Spleen (tissue), 11 donors: ENCODE measurements at regions not wholly inside any gene's neighbourhood (a gene's known extent, or its start where the extent isn't known, plus 50 kb on each side); places are given as distances from the start of the nearest gene placed in this dataset.

Experiments used
- DNase-seq: peaks from one replicate; pipeline ENCODE4 v3.0.0-alpha.2; 2020
- H3K27ac ChIP-seq, 8 donors: fragments of 200-600 bp; sonication (generic) in 7 of 8; 1 replicate in 4 of 8; 2 replicates in 4 of 8; pipeline versions ENCODE4 v1.5.0 to v1.8.0; 2016 to 2021; ENCODE audit warnings: inconsistent platforms in 4 of 8, mild to moderate bottlenecking in 4 of 8, moderate library complexity in 1 of 8
- H3K27me3 ChIP-seq, 7 donors: fragments of 200-600 bp; sonication (generic) in 6 of 7; replicated peaks in 1 of 7; 1 replicate in 4 of 7; 2 replicates in 3 of 7; pipeline versions ENCODE4 v1.5.0 to v1.8.0; 2016 to 2021; ENCODE audit warnings: inconsistent platforms in 3 of 7, mild to moderate bottlenecking in 1 of 7
- H3K36me3 ChIP-seq, 6 donors: fragments of 200-600 bp; sonication (generic) in 5 of 6; 1 replicate in 4 of 6; 2 replicates in 2 of 6; pipeline versions ENCODE4 v1.5.0 to v1.8.0; 2016 to 2021; ENCODE audit warnings: inconsistent platforms in 2 of 6
- H3K4me1 ChIP-seq, 6 donors: fragments of 200-600 bp; sonication (generic) in 5 of 6; 1 replicate in 3 of 6; 2 replicates in 3 of 6; pipeline versions ENCODE4 v1.5.0 to v1.8.0; 2016 to 2021; ENCODE audit warnings: inconsistent platforms in 3 of 6
- H3K4me3 ChIP-seq, 8 donors: fragments of 200-600 bp; sonication (generic) in 7 of 8; 1 replicate in 4 of 8; 2 replicates in 4 of 8; pipeline versions ENCODE4 v1.5.0 to v1.8.0; 2016 to 2021; ENCODE audit warnings: inconsistent platforms in 4 of 8, mild to moderate bottlenecking in 4 of 8, moderate library complexity in 2 of 8
- H3K9me3 ChIP-seq, 8 donors: fragments of 200-600 bp; sonication (generic) in 7 of 8; 1 replicate in 4 of 8; 2 replicates in 4 of 8; pipeline versions ENCODE4 v1.5.0 to v1.8.0; 2016 to 2021; ENCODE audit warnings: inconsistent platforms in 4 of 8
- CTCF ChIP-seq, 11 experiments: fragments of 200-600 bp in 7 of 11; fragments of 450-650 bp in 4 of 11; sonication (generic) in 4 of 11; IDR thresholded peaks in 8 of 11; conservative IDR thresholded peaks in 3 of 11; 1 replicate in 7 of 11; 2 replicates in 4 of 11; pipeline versions ENCODE4 v1.4.0 to v1.8.0; 2016 to 2021; ENCODE audit warnings: antibody characterized with exemption in 11 of 11, inconsistent platforms in 4 of 11, mild to moderate bottlenecking in 1 of 11
- POLR2A ChIP-seq, 3 donors: fragments of 450-650 bp; IDR thresholded peaks; one replicate each; pipeline ENCODE4 v1.5.1; 2017; ENCODE audit warnings: antibody characterized with exemption in 3 of 3, mild to moderate bottlenecking in 1 of 3
- POLR2AphosphoS5 ChIP-seq, 3 donors: sonication (generic); formaldehyde crosslinking; IDR thresholded peaks; one replicate each; pipeline ENCODE4 v1.5.1; 2017; ENCODE audit warnings: antibody characterized with exemption in 3 of 3
- WGBS, 5 donors: extraction: QIAGEN DNeasy Blood & Tissue Kit in 3 of 5; methylation state at CpG; one replicate each; pipeline versions ENCODE4 v1.1.5 to v1.1.7; 2013 to 2018; 5-methylcytosine and 5-hydroxymethylcytosine counted together
- intact Hi-C: fragments of 100-400 bp; cut with DNase I; formaldehyde crosslinking; loops from one replicate; pipeline ENCODE4 v1.15.0; 2023; ENCODE audit warnings: low total_unique reads
- donor health status: healthy with polysubstance abuse.
- donor health status: DM: no; HTN: no; CAD: no; lungs with moderate emphysema.
- donor health status: DM: no; HTN: no; CAD: no.
- donor health status: Bipolar disorder and iron deficiency.
- donor health status: healthy.
- donor health status: DM: no; HTN: no; CAD: no.
- donor health status: DM: yes; HTN: yes; CAD: no.

GRCh38 chrX:97743014-97743413, 859.3 kb downstream of the RPA4 start:
- WGBS, 5 donors: 72 to 81% (median 75%) methylated on average over 3 of the region's 3 CpGs; no CpG with 5 or more reads in 1 of the 5 donors
- TF ChIP-seq POLR2A (IDR thresholded peaks at IDR 0.05): no peak
- no peak for TF ChIP-seq CTCF (IDR thresholded peaks at IDR 0.05 in 8 of 11, conservative IDR thresholded peaks at IDR 0.05 in 3 of 11)
- no peak for TF ChIP-seq POLR2AphosphoS5 (IDR thresholded peaks at IDR 0.05)
- H3K4me3 ChIP-seq: no peak overlapping the region
- H3K27me3 ChIP-seq: peaks cover 0 to 7% (median 0%) of the 10 kb centered on the region in 7 donors
- DNase-seq: no peak
- no peaks in the 10 kb centered on the region for H3K4me1 ChIP-seq
- no peak overlapping the region for H3K27ac ChIP-seq
- intact Hi-C loops: no loop called here
- H3K9me3 ChIP-seq: no peaks in the 10 kb centered on the region
- no peaks in the 10 kb centered on the region for H3K36me3 ChIP-seq

- Histone ChIP-seq H3K9me3 (no peaks in the 10 kb centered on the region), H3K27ac (no peak overlapping the region), H3K4me1 (no peaks in the 10 kb centered on the region), H3K36me3 (no peaks in the 10 kb centered on the region), H3K27me3 (peaks cover 0 to 7% (median 0%) of the 10 kb centered on the region in 7 donors), H3K4me3 (no peak overlapping the region)
- WGBS, 5 donors: 34 to 69% (median 52%) methylated on average over 6 to 7 of the region's 7 CpGs
- intact Hi-C loops: no loop called here
- no peak for DNase-seq
- TF ChIP-seq POLR2AphosphoS5 (IDR thresholded peaks at IDR 0.05) (no peak), CTCF (IDR thresholded peaks at IDR 0.05 in 8 of 11, conservative IDR thresholded peaks at IDR 0.05 in 3 of 11) (no peak), POLR2A (IDR thresholded peaks at IDR 0.05) (no peak)
Measured at GRCh38 chrX:97747346-97747745, 863.6 kb downstream of the RPA4 start.

DNA sequence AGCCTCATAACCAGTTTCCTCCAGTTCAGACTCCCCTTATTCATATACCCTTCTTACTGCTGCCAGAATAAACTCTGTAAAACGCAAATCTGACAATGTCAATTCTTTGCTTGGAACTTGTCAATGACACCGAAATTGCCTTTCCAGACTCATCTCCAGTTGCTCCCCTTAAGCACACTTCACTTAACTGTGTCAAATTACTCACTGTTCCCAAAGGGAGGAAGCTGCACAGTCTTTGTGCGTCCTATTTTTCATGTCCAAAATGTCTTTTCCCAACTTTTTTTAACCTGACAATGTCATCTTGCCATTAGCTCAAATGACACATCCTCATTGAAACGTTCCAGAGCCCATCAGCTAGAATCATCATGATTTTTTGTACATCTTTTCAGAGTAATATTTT, 867.3 kb downstream of the RPA4 start:
- intact Hi-C loops: no loop called here
- Histone ChIP-seq H3K9me3 (no peaks in the 10 kb centered on the region), H3K4me3 (no peak overlapping the region), H3K27ac (no peak overlapping the region), H3K4me1 (no peaks in the 10 kb centered on the region), H3K27me3 (peaks cover 0 to 7% (median 0%) of the 10 kb centered on the region in 7 donors), H3K36me3 (no peaks in the 10 kb centered on the region)
- DNase-seq: no peak
- WGBS, 5 donors: 64 to 83% (median 70%) methylated on average over 4 of the region's 4 CpGs
- TF ChIP-seq POLR2A (IDR thresholded peaks at IDR 0.05): no peak
- no peak for TF ChIP-seq POLR2AphosphoS5 (IDR thresholded peaks at IDR 0.05)
- TF ChIP-seq CTCF (IDR thresholded peaks at IDR 0.05 in 8 of 11, conservative IDR thresholded peaks at IDR 0.05 in 3 of 11): no peak

- TF ChIP-seq POLR2AphosphoS5 (IDR thresholded peaks at IDR 0.05) (no peak), CTCF (IDR thresholded peaks at IDR 0.05 in 8 of 11, conservative IDR thresholded peaks at IDR 0.05 in 3 of 11) (no peak), POLR2A (IDR thresholded peaks at IDR 0.05) (no peak)
- Histone ChIP-seq H3K9me3 (no peaks in the 10 kb centered on the region), H3K4me3 (no peak overlapping the region), H3K27me3 (peaks cover 0 to 7% (median 0%) of the 10 kb centered on the region in 7 donors), H3K27ac (no peak overlapping the region), H3K36me3 (no peaks in the 10 kb centered on the region), H3K4me1 (no peaks in the 10 kb centered on the region)
- intact Hi-C loops: no loop called here
- WGBS, 5 donors: 64 to 78% (median 76%) methylated on average over 4 of the region's 4 CpGs
- DNase-seq: no peak
Measured at GRCh38 chrX:97751735-97752134, 868.0 kb downstream of the RPA4 start.
